ENCODE measurements at regions not wholly inside any gene's neighbourhood (a gene's known extent, or its start where the extent isn't known, plus 50 kb on each side); places are given as distances from the start of the nearest gene placed in this dataset.

DNA sequence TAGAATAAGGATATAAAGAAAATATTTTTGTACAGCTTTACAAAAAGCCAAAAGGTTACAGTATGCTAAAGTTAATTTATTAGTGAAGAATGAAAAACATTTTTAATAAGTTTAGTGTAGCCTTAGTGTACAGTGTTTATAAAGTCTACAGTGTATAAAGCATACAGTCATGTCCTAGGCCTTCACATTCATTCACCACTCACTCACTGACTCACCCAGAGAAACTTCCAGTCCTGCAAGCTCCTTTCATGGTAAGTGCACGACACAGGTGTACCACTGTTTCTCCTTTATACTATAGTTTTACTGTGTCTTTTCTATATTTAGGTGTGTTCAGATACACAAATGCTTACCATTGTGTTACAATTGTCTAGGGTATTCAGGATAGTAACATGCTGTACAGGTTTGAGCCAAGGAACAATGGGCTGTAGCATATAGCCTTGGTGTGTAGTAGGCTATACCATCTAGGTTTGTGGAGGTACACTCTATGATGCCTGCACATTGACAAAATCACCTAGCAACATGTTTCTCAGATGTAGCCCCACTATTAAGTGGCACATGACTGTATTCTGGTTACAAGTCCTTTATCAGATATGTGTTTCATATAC is 197.1 kb upstream of the KBTBD8 start:
- peaks cover 4% of the 10 kb centered on the region for H3K9me3 Mint-ChIP-seq
- H3K27me3 Mint-ChIP-seq = peaks cover 19% of the 10 kb centered on the region
- intact Hi-C loops (cut with micrococcal nuclease) = no loop called here
- TF ChIP-seq, protein P1, sequence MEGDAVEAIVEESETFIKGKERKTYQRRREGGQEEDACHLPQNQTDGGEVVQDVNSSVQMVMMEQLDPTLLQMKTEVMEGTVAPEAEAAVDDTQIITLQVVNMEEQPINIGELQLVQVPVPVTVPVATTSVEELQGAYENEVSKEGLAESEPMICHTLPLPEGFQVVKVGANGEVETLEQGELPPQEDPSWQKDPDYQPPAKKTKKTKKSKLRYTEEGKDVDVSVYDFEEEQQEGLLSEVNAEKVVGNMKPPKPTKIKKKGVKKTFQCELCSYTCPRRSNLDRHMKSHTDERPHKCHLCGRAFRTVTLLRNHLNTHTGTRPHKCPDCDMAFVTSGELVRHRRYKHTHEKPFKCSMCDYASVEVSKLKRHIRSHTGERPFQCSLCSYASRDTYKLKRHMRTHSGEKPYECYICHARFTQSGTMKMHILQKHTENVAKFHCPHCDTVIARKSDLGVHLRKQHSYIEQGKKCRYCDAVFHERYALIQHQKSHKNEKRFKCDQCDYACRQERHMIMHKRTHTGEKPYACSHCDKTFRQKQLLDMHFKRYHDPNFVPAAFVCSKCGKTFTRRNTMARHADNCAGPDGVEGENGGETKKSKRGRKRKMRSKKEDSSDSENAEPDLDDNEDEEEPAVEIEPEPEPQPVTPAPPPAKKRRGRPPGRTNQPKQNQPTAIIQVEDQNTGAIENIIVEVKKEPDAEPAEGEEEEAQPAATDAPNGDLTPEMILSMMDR (IDR thresholded peaks at IDR 0.05) = no peak
- H3K36me3 Mint-ChIP-seq (ENCODE audit: low read depth) = no peaks in the 10 kb centered on the region
- POLR2A ChIA-PET = no interaction called here
- ATAC-seq = no peak
- H3K27ac Mint-ChIP-seq = no peak overlapping the region
- CTCF ChIA-PET = interaction anchor here (1.2 to 4.7 kb wide), 3 partner anchors 14 to 21 kb away, joined by 5 to 26 read pairs (median 5); no protein-coding TSS in a partner anchor
- no peak for DNase-seq
- peaks cover 7% of the 10 kb centered on the region for H3K4me1 Mint-ChIP-seq (ENCODE audit: low read depth)
- no peak overlapping the region for H3K4me3 Mint-ChIP-seq

- intact Hi-C loops (cut with micrococcal nuclease) = no loop called here
- Mint-ChIP-seq H3K27ac (no peak overlapping the region), H3K9me3 (no peaks in the 10 kb centered on the region), H3K4me3 (no peak overlapping the region), H3K27me3 (peaks cover 13% of the 10 kb centered on the region), H3K4me1 (ENCODE audit: low read depth) (peaks cover 7% of the 10 kb centered on the region), H3K36me3 (ENCODE audit: low read depth) (no peaks in the 10 kb centered on the region)
- ATAC-seq (no peak), DNase-seq (no peak)
- ChIA-PET POLR2A (no interaction called here), CTCF (interaction anchor here (0.8 to 4.7 kb wide), 9 partner anchors 11 to 548 kb away, joined by 3 to 26 read pairs (median 3); no protein-coding TSS in a partner anchor)
- TF ChIP-seq, protein P1 (IDR thresholded peaks at IDR 0.05) = no peak
These were observed 194.9 kb upstream of the KBTBD8 start for GRCh38 chr3:66803206-66803605.

GRCh38 chr3:66803721-66804695 is 194.1 kb upstream of the KBTBD8 start:
- H3K36me3 Mint-ChIP-seq (ENCODE audit: low read depth) = no peaks in the 10 kb centered on the region
- POLR2A ChIA-PET = no interaction called here
- H3K9me3 Mint-ChIP-seq = no peaks in the 10 kb centered on the region
- H3K27ac Mint-ChIP-seq = no peak overlapping the region
- ATAC-seq (no peak), DNase-seq (peak; percentile 12)
- H3K4me1 Mint-ChIP-seq (ENCODE audit: low read depth) = peaks cover 7% of the 10 kb centered on the region
- TF ChIP-seq, protein P1 (IDR thresholded peaks at IDR 0.05) = no peak
- intact Hi-C loops (cut with micrococcal nuclease) = no loop called here
- H3K4me3 Mint-ChIP-seq = no peak overlapping the region
- CTCF ChIA-PET = interaction anchor here (0.8 to 4.7 kb wide), 9 partner anchors 11 to 549 kb away, joined by 3 to 26 read pairs (median 3); no protein-coding TSS in a partner anchor
- H3K27me3 Mint-ChIP-seq = peaks cover 9% of the 10 kb centered on the region

GRCh38 chr3:66808891-66809594 is 189.1 kb upstream of the KBTBD8 start:
- ATAC-seq = no peak

More at GRCh38 chr3:66808891-66809594, 189.1 kb upstream of the KBTBD8 start:
- POLR2A ChIA-PET = no interaction called here
- Mint-ChIP-seq H3K9me3 (no peaks in the 10 kb centered on the region), H3K27ac (no peak overlapping the region), H3K27me3 (no peaks in the 10 kb centered on the region), H3K4me3 (no peak overlapping the region), H3K4me1 (ENCODE audit: low read depth) (peaks cover 4% of the 10 kb centered on the region), H3K36me3 (ENCODE audit: low read depth) (no peaks in the 10 kb centered on the region)
- CTCF ChIA-PET = interaction anchor here (1.2 to 2.4 kb wide), 3 partner anchors 10 to 13 kb away, joined by 3 to 16 read pairs (median 10); no protein-coding TSS in a partner anchor
- TF ChIP-seq, protein P1 (IDR thresholded peaks at IDR 0.05) = no peak
- no peak for DNase-seq
- intact Hi-C loops (cut with micrococcal nuclease) = no loop called here

All from activated CD8-positive, alpha-beta T cell treated with anti-CD3 and anti-CD28 coated beads for 36 hours (primary cell).